HG03103 (cell line): ENCODE measurements at regions not wholly inside any gene's neighbourhood (a gene's known extent, or its start where the extent isn't known, plus 50 kb on each side); places are given as distances from the start of the nearest gene placed in this dataset.
A peak's percentile ranks its signal among the peaks of the same experiment; 100 is the strongest.
"Not testable (repeated sequence)": the region's sequence is repeated elsewhere in the genome, so short reads cannot be mapped to it uniquely, and the experiment has no call there.

Source experiments
- ATAC-seq: cut with Tn5 transposase; IDR thresholded peaks from one replicate; pipeline ENCODE4 v1.9.1; 2021; ENCODE audit warnings: low read depth; ENCODE audit not compliant: unreplicated experiment

- no peak for ATAC-seq
These were observed 552.6 kb upstream of the CBLB start for GRCh38 chr3:106421426-106421825.

GRCh38 chr3:106421909-106422308, 553.1 kb upstream of the CBLB start:
- ATAC-seq: no peak

GRCh38 chr3:106423321-106424225, 554.8 kb upstream of the CBLB start:
- ATAC-seq: no peak

- no peak for ATAC-seq
These were observed 556.2 kb upstream of the CBLB start for GRCh38 chr3:106425026-106425425.

- ATAC-seq: no peak
These were observed 557.1 kb upstream of the CBLB start for GRCh38 chr3:106425916-106426315.

GRCh38 chr3:106428565-106428994, 559.8 kb upstream of the CBLB start:
- no peak for ATAC-seq

- no peak for ATAC-seq
These were observed 562.9 kb upstream of the CBLB start for GRCh38 chr3:106431721-106432120.

GRCh38 chr3:106435899-106436453, 567.2 kb upstream of the CBLB start:
- ATAC-seq: no peak

- no peak for ATAC-seq
These were observed 570.1 kb upstream of the CBLB start for GRCh38 chr3:106438887-106439286.

GRCh38 chr3:106440672-106441071, 571.9 kb upstream of the CBLB start:
- ATAC-seq: no peak

GRCh38 chr3:106446271-106446670, 577.5 kb upstream of the CBLB start:
- no peak for ATAC-seq

GRCh38 chr3:106447723-106448301, 579.0 kb upstream of the CBLB start:
- ATAC-seq: no peak

- not testable (repeated sequence) for ATAC-seq
These were observed 579.7 kb upstream of the CBLB start for GRCh38 chr3:106448372-106448966.

GRCh38 chr3:106452096-106452495, 583.3 kb upstream of the CBLB start:
- ATAC-seq: no peak

GRCh38 chr3:106454497-106454896, 585.7 kb upstream of the CBLB start:
- ATAC-seq: no peak

GRCh38 chr3:106457281-106458180, 588.7 kb upstream of the CBLB start:
- peak; percentile 96 for ATAC-seq

- no peak for ATAC-seq
These were observed 590.1 kb upstream of the CBLB start for GRCh38 chr3:106458952-106459351.

GRCh38 chr3:106466881-106467280, 598.1 kb upstream of the CBLB start:
- ATAC-seq: no peak

- ATAC-seq: no peak
These were observed 605.0 kb upstream of the CBLB start for GRCh38 chr3:106473576-106474475.
